K562 (cell line): ENCODE measurements at regions not wholly inside any gene's neighbourhood (a gene's known extent, or its start where the extent isn't known, plus 50 kb on each side); places are given as distances from the start of the nearest gene placed in this dataset.

ENCODE experiments used
- EP300 ChIP-seq: IDR thresholded peaks from 2 replicates; pipeline ENCODE4 v1.6.1; 2012; ENCODE audit warnings: low read length, improper control_type of control experiment
- ESRRA ChIP-seq: fragments of 450-650 bp; IDR thresholded peaks from 2 replicates; pipeline ENCODE4 v1.6.1; 2014; ENCODE audit warnings: low read depth, mild to moderate bottlenecking, moderate library complexity, borderline replicate concordance
- HCFC1 ChIP-seq: IDR thresholded peaks from 2 replicates; pipeline ENCODE4 v1.6.1; 2012; ENCODE audit warnings: low read depth, low read length, improper control_type of control experiment
- HMGN3 ChIP-seq: IDR thresholded peaks from 2 replicates; pipeline ENCODE4 v1.6.1; 2011; ENCODE audit warnings: borderline replicate concordance, low read depth, mild to moderate bottlenecking, mixed read lengths, low read length; ENCODE audit not compliant: insufficient read length; ENCODE audit errors: extremely low read depth
- NRF1 ChIP-seq, 2 experiments: fragments of 450-650 bp; IDR thresholded peaks in 1 of 2; conservative IDR thresholded peaks in 1 of 2; 2 replicates each; pipeline ENCODE4 v1.6.1; 2014; ENCODE audit warnings: mild to moderate bottlenecking in 2 of 2
- TAF1 ChIP-seq: IDR thresholded peaks from 2 replicates; pipeline ENCODE4 v1.6.1; 2011; ENCODE audit warnings: mild to moderate bottlenecking, low read length, moderate library complexity; ENCODE audit not compliant: insufficient read depth, control insufficient read depth, severe bottlenecking; ENCODE audit errors: extremely low read depth
- ZBTB9 ChIP-seq: fragments of 450-650 bp; formaldehyde crosslinking; IDR thresholded peaks from 2 replicates; pipeline ENCODE4 v1.4.0; 2020; ENCODE audit warnings: mild to moderate bottlenecking, moderate library complexity
- ZNF263 ChIP-seq: sonication (generic); formaldehyde crosslinking; IDR thresholded peaks from 2 replicates; pipeline ENCODE4 v1.8.0; 2022; ENCODE audit warnings: mild to moderate bottlenecking, missing genetic modification reagents, borderline replicate concordance
- ZSCAN29 ChIP-seq: fragments of 450-650 bp; IDR thresholded peaks from 2 replicates; pipeline ENCODE4 v1.6.1; 2017

- no peak for TF ChIP-seq HMGN3
- TF ChIP-seq ESRRA, result no peak
- no peak for TF ChIP-seq EP300
- TF ChIP-seq ZNF263, result no peak
- TF ChIP-seq NRF1 (conservative IDR thresholded peaks at IDR 0.05 in 1 of 2, IDR thresholded peaks at IDR 0.05 in 1 of 2), result no peak
- no peak for TF ChIP-seq ZBTB9 (CRISPR knock-in tag)
- no peak for TF ChIP-seq ZSCAN29
- no peak for TF ChIP-seq HCFC1
- TF ChIP-seq TAF1, result no peak
Observed at GRCh38 chr11:92046103-92046502, 178.5 kb upstream of the FAT3 start.
